Stomach (tissue), 8 donors: ENCODE measurements at regions not wholly inside any gene's neighbourhood (a gene's known extent, or its start where the extent isn't known, plus 50 kb on each side); places are given as distances from the start of the nearest gene placed in this dataset.

Source experiments
- DNase-seq, 2 donors: peaks; one replicate each; pipeline versions ENCODE4 v3.0.0 to v3.0.0-alpha.2; 2013 to 2019
- H3K27ac ChIP-seq, 5 donors: fragments of 200-600 bp in 4 of 5; sonication (generic) in 4 of 5; one replicate each; pipeline ENCODE4 v1.5.1; 2013 to 2019; ENCODE audit warnings: mild to moderate bottlenecking in 1 of 5, moderate library complexity in 1 of 5
- H3K27me3 ChIP-seq, 3 donors: fragments of 200-600 bp; sonication (generic); one replicate each; pipeline ENCODE4 v1.5.1; 2017 to 2019; ENCODE audit warnings: mixed run types in 1 of 3
- H3K36me3 ChIP-seq, 4 donors: fragments of 200-600 bp; sonication (generic); 1 replicate in 3 of 4; 2 replicates in 1 of 4; pipeline ENCODE4 v1.5.1; 2016 to 2019
- H3K4me1 ChIP-seq, 4 donors: fragments of 200-600 bp; sonication (generic); one replicate each; pipeline ENCODE4 v1.5.1; 2016 to 2019
- H3K4me3 ChIP-seq, 4 donors: fragments of 200-600 bp; sonication (generic) in 3 of 4; one replicate each; pipeline ENCODE4 v1.5.1; 2016 to 2019; ENCODE audit warnings: mild to moderate bottlenecking in 1 of 4
- H3K9me3 ChIP-seq, 4 donors: fragments of 200-600 bp; sonication (generic); one replicate each; pipeline ENCODE4 v1.5.1; 2016 to 2019
- EP300 ChIP-seq: sonication (generic); formaldehyde crosslinking; IDR thresholded peaks from one replicate; pipeline ENCODE4 v1.6.1; 2017; ENCODE audit warnings: antibody characterized with exemption
- POLR2A ChIP-seq, 4 donors: fragments of 450-650 bp; IDR thresholded peaks; one replicate each; pipeline ENCODE4 v1.6.1; 2016; ENCODE audit warnings: antibody characterized with exemption in 4 of 4, control low read depth in 2 of 4, mild to moderate bottlenecking in 1 of 4, moderate library complexity in 1 of 4
- POLR2AphosphoS5 ChIP-seq, 3 donors: sonication (generic); formaldehyde crosslinking; IDR thresholded peaks; one replicate each; pipeline ENCODE4 v1.6.1; 2016; ENCODE audit warnings: antibody characterized with exemption in 3 of 3
- WGBS, 5 donors: extraction: QIAGEN DNeasy Blood & Tissue Kit in 3 of 5; methylation state at CpG; one replicate each; pipeline versions ENCODE4 v1.1.5 to v1.1.7; 2013 to 2018; 5-methylcytosine and 5-hydroxymethylcytosine counted together
- intact Hi-C: fragments of 100-400 bp; cut with DNase I; formaldehyde crosslinking; loops from one replicate; pipeline ENCODE4 v1.15.1; 2023; ENCODE audit warnings: low total_unique reads
- TF ChIP-seq, protein P1 (sequence below), 7 experiments: fragments of 450-650 bp in 4 of 7; fragments of 200-600 bp in 3 of 7; sonication (generic) in 3 of 7; IDR thresholded peaks; one replicate each; pipeline ENCODE4 v1.5.1; 2016 to 2019; ENCODE audit warnings: antibody characterized with exemption in 7 of 7, control low read depth in 2 of 7, mild to moderate bottlenecking in 1 of 7
- donor health status: healthy with polysubstance abuse.
- donor health status: Bipolar disorder and iron deficiency.
- donor health status: healthy.

DNA sequence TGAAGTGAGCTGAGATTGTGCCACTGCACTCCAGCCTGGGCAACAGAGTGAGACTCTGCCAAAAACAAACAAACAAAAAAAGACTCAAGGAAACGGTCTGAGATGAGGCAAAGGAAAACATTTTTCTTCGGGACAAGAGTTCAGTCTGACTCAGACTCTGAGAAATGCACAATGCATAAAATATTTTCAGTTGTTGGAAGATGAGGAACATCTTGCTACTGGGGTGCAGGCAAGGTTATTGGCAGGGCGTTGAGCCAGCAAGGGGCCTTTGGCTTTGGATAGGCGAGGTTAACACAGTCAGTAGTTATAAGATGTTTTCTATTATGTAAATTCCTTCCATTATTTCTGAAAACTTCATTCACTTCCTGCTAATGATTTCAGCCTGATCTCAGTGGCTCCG lies 96.1 kb upstream of the VCX start:
- DNase-seq = no peak
- H3K9me3 ChIP-seq = no peaks in the 10 kb centered on the region
- TF ChIP-seq POLR2A (IDR thresholded peaks at IDR 0.05) (no peak), EP300 (no peak), POLR2AphosphoS5 (IDR thresholded peaks at IDR 0.05) (no peak)
- TF ChIP-seq, protein P1, sequence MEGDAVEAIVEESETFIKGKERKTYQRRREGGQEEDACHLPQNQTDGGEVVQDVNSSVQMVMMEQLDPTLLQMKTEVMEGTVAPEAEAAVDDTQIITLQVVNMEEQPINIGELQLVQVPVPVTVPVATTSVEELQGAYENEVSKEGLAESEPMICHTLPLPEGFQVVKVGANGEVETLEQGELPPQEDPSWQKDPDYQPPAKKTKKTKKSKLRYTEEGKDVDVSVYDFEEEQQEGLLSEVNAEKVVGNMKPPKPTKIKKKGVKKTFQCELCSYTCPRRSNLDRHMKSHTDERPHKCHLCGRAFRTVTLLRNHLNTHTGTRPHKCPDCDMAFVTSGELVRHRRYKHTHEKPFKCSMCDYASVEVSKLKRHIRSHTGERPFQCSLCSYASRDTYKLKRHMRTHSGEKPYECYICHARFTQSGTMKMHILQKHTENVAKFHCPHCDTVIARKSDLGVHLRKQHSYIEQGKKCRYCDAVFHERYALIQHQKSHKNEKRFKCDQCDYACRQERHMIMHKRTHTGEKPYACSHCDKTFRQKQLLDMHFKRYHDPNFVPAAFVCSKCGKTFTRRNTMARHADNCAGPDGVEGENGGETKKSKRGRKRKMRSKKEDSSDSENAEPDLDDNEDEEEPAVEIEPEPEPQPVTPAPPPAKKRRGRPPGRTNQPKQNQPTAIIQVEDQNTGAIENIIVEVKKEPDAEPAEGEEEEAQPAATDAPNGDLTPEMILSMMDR (IDR thresholded peaks at IDR 0.05) = no peak
- WGBS, 5 donors = 46 to 65% (median 55%) methylated on average over 5 of the region's 5 CpGs
- H3K4me1 ChIP-seq = no peaks in the 10 kb centered on the region
- no peak overlapping the region for H3K27ac ChIP-seq
- H3K27me3 ChIP-seq = no peaks in the 10 kb centered on the region
- no peaks in the 10 kb centered on the region for H3K36me3 ChIP-seq
- no peak overlapping the region for H3K4me3 ChIP-seq
- intact Hi-C loops = no loop called here

DNA sequence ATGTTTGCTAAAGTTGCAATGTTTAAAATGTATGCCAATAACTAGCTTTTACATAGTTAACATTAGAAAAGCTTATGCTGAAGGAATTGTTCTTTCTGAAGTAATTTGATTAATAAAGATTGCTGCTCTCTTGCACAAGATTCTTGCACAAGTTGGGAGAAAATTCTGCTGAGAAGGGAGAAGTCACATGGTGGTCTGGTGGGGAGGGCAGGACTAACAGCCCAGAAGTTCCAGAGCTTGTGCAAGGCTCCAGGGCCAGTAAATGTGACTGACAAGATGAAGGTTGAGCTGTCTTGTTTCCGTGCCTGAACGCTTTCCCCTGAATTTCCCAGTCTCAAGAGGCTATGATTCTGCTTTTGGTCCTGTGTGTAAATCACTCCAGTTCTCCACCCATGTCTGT lies 112.9 kb upstream of the VCX start:
- no peaks in the 10 kb centered on the region for H3K27me3 ChIP-seq
- 67 to 87% (median 83%) methylated on average over 2 of the region's 2 CpGs for WGBS, 5 donors
- intact Hi-C loops = no loop called here
- H3K36me3 ChIP-seq = no peaks in the 10 kb centered on the region
- no peak for DNase-seq
- H3K4me1 ChIP-seq = no peaks in the 10 kb centered on the region
- H3K9me3 ChIP-seq = no peaks in the 10 kb centered on the region
- H3K4me3 ChIP-seq = no peak overlapping the region
- no peak overlapping the region for H3K27ac ChIP-seq
- TF ChIP-seq EP300 (no peak), POLR2A (IDR thresholded peaks at IDR 0.05) (no peak), POLR2AphosphoS5 (IDR thresholded peaks at IDR 0.05) (no peak)
- TF ChIP-seq, protein P1 (IDR thresholded peaks at IDR 0.05) = no peak

DNA sequence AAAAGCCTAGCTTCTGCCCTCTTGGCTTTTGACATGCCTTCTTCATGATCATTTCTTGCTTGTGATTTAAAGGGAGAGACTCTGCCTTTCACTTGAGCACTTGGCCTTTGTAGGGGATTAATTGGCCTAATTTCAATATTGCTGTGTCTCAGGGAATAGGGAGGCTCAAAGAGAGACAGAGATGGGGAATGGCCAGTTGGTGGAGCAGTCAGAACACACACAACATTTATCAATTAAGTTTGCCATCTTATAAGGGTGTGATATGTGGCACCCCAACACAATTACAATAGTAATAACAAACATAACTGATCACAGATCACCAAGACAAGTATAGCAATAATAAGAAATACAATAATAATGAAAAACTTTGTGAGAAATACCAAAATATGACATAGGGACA lies 122.5 kb upstream of the VCX start:
- Histone ChIP-seq H3K4me3 (no peak overlapping the region), H3K27me3 (no peaks in the 10 kb centered on the region), H3K36me3 (no peaks in the 10 kb centered on the region), H3K9me3 (no peaks in the 10 kb centered on the region), H3K4me1 (no peaks in the 10 kb centered on the region), H3K27ac (no peak overlapping the region)
- intact Hi-C loops = no loop called here
- DNase-seq = no peak
- no peak for TF ChIP-seq EP300
- TF ChIP-seq, protein P1 (IDR thresholded peaks at IDR 0.05) = no peak
- no peak for TF ChIP-seq POLR2AphosphoS5 (IDR thresholded peaks at IDR 0.05)
- TF ChIP-seq POLR2A (IDR thresholded peaks at IDR 0.05) = no peak

DNA sequence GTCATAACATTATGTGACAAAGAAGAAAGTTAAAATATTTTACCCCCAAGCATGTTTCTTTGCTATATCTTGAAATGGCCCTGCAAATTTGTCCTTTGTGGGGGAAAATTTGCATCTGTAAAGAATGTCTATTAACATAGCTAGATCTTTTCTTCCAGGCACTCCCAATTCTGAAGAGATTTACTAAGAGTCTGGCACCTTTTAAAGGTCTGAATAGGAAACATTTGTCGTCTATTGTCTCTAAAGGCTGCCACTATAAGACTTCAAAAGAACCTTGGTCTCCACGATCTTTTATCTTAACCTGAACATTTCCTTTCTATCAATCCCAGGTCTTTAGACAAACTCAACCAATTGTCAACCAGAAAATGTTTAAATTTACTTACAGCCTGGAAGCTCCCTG lies 128.6 kb upstream of the VCX start:
- TF ChIP-seq POLR2AphosphoS5 (IDR thresholded peaks at IDR 0.05) (no peak), EP300 (no peak), POLR2A (IDR thresholded peaks at IDR 0.05) (no peak)
- TF ChIP-seq, protein P1 (IDR thresholded peaks at IDR 0.05) = no peak
- H3K27me3 ChIP-seq = no peaks in the 10 kb centered on the region
- intact Hi-C loops = no loop called here

DNA sequence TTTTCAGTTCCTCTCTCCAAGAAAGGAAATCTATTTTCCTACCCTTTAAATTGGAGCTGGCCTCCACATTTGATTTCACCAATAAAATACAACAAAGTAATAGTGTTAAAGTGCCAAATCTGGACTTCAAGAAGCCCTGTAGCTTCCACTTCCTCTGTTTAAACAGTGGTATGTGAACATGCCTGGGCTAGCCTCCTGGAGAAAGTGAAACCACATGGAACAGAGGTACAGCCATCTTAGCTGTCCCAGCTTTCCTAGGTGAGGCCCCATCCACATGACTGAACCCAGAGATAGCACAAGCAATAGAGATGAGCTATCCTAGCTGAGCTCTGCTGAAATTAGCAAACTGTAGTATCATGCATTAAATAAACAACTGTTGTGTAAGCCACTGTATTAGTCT lies 131.8 kb upstream of the VCX start:
- intact Hi-C loops = no loop called here
- H3K9me3 ChIP-seq = no peaks in the 10 kb centered on the region
- no peak for TF ChIP-seq EP300
- no peak for TF ChIP-seq POLR2AphosphoS5 (IDR thresholded peaks at IDR 0.05)
- TF ChIP-seq, protein P1 (IDR thresholded peaks at IDR 0.05) = no peak
- TF ChIP-seq POLR2A (IDR thresholded peaks at IDR 0.05) = no peak
- no peak overlapping the region for H3K4me3 ChIP-seq
- no peaks in the 10 kb centered on the region for H3K4me1 ChIP-seq
- H3K27ac ChIP-seq = no peak overlapping the region
- H3K36me3 ChIP-seq = no peaks in the 10 kb centered on the region
- no peaks in the 10 kb centered on the region for H3K27me3 ChIP-seq
- DNase-seq = no peak

More for the DNA sequence above, 128.6 kb upstream of the VCX start:
- DNase-seq = no peak
- H3K9me3 ChIP-seq = no peaks in the 10 kb centered on the region
- H3K4me1 ChIP-seq = no peaks in the 10 kb centered on the region
- WGBS, 5 donors = 20 to 57% (median 28%) methylated on average over 2 of the region's 2 CpGs
- H3K36me3 ChIP-seq = no peaks in the 10 kb centered on the region
- no peak overlapping the region for H3K4me3 ChIP-seq
- no peak overlapping the region for H3K27ac ChIP-seq
